ENCODE measurements at regions not wholly inside any gene's neighbourhood (a gene's known extent, or its start where the extent isn't known, plus 50 kb on each side); places are given as distances from the start of the nearest gene placed in this dataset.

DNA sequence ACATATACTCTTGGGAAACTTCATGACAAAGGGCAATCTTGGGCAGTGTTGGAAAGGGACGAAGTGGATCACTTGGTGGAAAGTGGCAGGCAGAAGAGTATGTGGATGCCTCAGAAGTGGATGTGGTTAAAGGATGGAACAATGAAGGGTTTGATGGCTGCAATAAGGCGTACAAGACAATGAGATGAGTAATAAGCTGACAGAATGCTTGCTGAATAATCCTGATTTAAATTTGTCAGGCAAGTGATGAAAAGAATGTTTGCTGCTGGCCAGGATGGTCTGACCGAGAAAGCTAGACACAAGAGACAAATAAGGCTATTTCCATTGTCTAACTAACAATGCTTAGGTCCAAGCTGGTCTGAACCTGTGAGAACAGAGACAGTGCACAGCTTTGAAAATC is 61.6 kb upstream of the CEP85L start:
- TF ChIP-seq YY1 (IDR thresholded peaks at IDR 0.05; ENCODE audit: insufficient read depth, insufficient read length), result no peak
- no peak for TF ChIP-seq ZNF274 (IDR thresholded peaks at IDR 0.05; ENCODE audit: low read depth, low read length)
- no peak for TF ChIP-seq SUZ12 (IDR thresholded peaks at IDR 0.05; ENCODE audit: extremely low read depth, insufficient read depth, insufficient read length)
